H1 (cell line): ENCODE measurements at regions not wholly inside any gene's neighbourhood (a gene's known extent, or its start where the extent isn't known, plus 50 kb on each side); places are given as distances from the start of the nearest gene placed in this dataset.

Experiments
- CTBP2 ChIP-seq: IDR thresholded peaks from 2 replicates; pipeline ENCODE4 v1.7.0; 2011; ENCODE audit warnings: borderline replicate concordance, mild to moderate bottlenecking, moderate library complexity, mixed read lengths, low read length; ENCODE audit not compliant: insufficient read depth, insufficient read length
- RFX5 ChIP-seq: IDR thresholded peaks from 2 replicates; pipeline ENCODE4 v1.6.1; 2011; ENCODE audit warnings: low read depth, low read length, improper control_type of control experiment, borderline replicate concordance
- SP4 ChIP-seq: IDR thresholded peaks from 2 replicates; pipeline ENCODE4 v1.6.1; 2012; ENCODE audit warnings: low read length, inconsistent platforms

DNA sequence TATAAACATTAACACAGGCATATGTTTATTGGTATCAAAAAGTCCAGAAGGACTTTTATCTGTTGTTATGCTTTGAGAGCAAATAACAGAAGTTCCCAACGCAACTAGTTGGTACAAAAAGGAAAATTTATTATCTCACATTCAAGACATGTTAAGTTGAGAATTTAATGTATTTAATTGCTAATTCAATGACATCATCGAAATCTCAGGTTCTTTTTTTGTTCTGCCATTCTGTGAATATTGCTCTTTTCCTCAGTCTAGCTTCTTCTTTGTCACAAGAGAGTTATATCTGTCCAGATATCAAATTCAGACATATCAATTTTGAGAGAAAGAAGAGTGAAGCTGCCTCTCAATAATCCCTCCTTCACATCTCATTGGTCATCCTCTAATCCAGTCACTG lies 307.6 kb upstream of the PCSK5 start (continued):
- TF ChIP-seq SP4 (no peak), CTBP2 (no peak), RFX5 (no peak)
- TF ChIP-seq, all 59 proteins: peak for 0
